Fibroblast of skin of left quadriceps (primary cell): ENCODE measurements at regions not wholly inside any gene's neighbourhood (a gene's known extent, or its start where the extent isn't known, plus 50 kb on each side); places are given as distances from the start of the nearest gene placed in this dataset.

Experiments
- DNase-seq, 2 experiments: peaks; one replicate each; pipeline ENCODE4 v3.0.0-alpha.2; 2013; ENCODE audit warnings: low read depth in 2 of 2

DNA sequence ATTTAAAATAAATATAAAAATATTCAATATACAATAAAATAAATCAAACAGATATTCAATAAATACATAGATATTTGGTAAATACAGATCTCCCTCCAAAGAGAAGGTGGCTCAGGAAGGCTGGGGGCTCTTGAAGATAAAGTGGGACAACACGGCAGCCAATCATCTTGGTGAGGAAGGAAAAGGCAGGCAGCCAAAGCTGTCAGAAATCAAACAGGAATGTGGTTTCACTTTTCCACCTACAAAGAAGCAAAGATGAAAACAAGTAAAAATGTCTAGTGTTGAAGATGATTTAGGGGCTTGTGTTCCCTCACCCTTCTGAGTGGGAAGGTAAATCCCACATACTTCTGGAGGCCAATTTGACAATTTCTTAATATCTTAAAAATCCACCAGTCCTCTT lies 85.7 kb downstream of the B3GNT2 start:
- DNase-seq = no peak

DNA sequence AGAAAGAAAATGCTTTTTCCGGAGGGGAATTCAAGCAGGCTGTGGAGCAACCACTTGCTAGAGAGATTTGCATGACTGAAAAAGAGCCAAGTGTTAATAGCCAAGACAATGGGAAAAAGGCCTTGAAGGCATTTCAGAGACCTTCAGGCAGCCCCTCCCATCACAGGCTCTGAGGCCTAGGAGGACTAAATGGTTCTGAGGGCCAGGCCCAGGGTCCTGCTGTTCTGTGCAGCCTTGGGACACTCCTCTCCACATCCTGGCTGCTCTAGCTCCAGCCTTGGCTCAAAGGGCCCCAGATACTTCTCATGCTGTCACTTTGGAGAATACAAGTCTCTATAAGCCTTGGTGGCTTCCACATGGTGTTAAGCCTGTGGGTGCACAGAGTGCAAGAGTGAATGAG lies 81.8 kb downstream of the B3GNT2 start:
- DNase-seq = no peak
